Stimulated activated naive B cell treated with anti-CD40 and anti-IgM and Interleukin-4, amounts not matched to agents 10 μg/mL and 1 μg/mL and 100 μg/mL, for 72 hours (primary cell): ENCODE measurements at regions not wholly inside any gene's neighbourhood (a gene's known extent, or its start where the extent isn't known, plus 50 kb on each side); places are given as distances from the start of the nearest gene placed in this dataset.
"Not testable (repeated sequence)": the region's sequence is repeated elsewhere in the genome, so short reads cannot be mapped to it uniquely, and the experiment has no call there.

ENCODE experiments used
- ATAC-seq, 2 donors: fragments of 150-1000 bp; cut with Tn5 transposase; replicated peaks; 2 replicates each; pipeline ENCODE4 v1.10.0; 2021; ENCODE audit warnings: moderate library complexity in 1 of 2
- DNase-seq: peaks from one replicate; pipeline ENCODE4 v3.0.0; 2021
- H3K27ac Mint-ChIP-seq: one replicate; pipeline ENCODE4 v1.8.0; 2022; ENCODE audit warnings: mild to moderate bottlenecking, mixed read lengths
- H3K27me3 Mint-ChIP-seq, 2 donors: one replicate each; pipeline ENCODE4 v1.8.0; 2022; ENCODE audit warnings: mixed read lengths in 2 of 2
- H3K36me3 Mint-ChIP-seq, 2 donors: one replicate each; pipeline ENCODE4 v1.8.0; 2022; ENCODE audit warnings: mixed read lengths in 2 of 2, mild to moderate bottlenecking in 1 of 2
- H3K4me1 Mint-ChIP-seq, 2 donors: one replicate each; pipeline ENCODE4 v1.8.0; 2022; ENCODE audit warnings: mixed read lengths in 2 of 2, mild to moderate bottlenecking in 1 of 2
- H3K4me3 Mint-ChIP-seq, 2 donors: one replicate each; pipeline ENCODE4 v1.8.0; 2022; ENCODE audit warnings: mild to moderate bottlenecking in 2 of 2, mixed read lengths in 2 of 2, moderate library complexity in 1 of 2
- H3K9me3 Mint-ChIP-seq, 2 donors: one replicate each; pipeline ENCODE4 v1.8.0; 2022; ENCODE audit warnings: mixed read lengths in 2 of 2, mild to moderate bottlenecking in 1 of 2

DNA sequence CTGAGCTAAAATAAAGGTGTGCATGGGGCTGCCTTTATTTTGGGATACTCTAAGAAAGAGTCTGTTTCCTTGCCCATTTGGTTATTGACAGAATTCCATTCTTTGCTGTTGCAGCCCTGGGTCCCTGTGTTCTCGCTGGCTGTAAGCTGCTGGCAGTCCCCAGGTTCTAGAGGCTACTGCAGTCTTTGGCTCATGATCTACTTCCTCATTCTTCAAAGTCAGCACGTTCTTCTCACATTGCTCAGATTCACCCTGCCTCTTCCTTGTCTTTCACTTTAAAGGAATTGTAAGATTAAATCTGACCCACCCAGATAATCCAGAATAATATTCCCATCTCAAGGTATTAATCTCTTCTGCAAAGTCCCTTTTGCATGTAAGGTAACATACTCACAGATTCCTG is 620.3 kb downstream of the CCSER2 start:
- DNase-seq (no peak), ATAC-seq (no peak)
- Mint-ChIP-seq H3K27me3 (no peaks in the 10 kb centered on the region), H3K4me3 (no peak overlapping the region), H3K4me1 (no peaks in the 10 kb centered on the region), H3K36me3 (no peaks in the 10 kb centered on the region), H3K9me3 (no peaks in the 10 kb centered on the region), H3K27ac (no peak overlapping the region)

DNA sequence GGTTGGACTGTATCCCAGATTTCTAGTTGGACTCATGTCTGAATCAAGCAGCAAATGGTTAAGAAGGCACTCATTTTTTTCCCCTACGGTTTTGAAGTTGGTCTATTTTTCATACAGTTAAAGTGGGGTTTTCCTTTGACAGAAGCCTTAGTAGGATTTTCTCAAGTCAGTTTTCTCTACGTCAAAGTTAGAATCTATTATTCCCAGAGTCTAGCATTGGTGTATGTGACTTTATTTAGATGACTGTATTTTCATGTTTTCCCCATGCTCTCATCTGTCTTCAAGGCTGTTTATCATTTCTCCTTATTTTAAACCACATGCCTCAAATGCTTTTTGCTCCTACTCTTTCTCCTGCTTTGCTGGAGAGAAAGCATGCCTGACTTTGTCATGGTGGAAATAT is 623.2 kb downstream of the CCSER2 start:
- Mint-ChIP-seq H3K36me3 (no peaks in the 10 kb centered on the region), H3K4me3 (no peak overlapping the region), H3K27me3 (no peaks in the 10 kb centered on the region), H3K9me3 (peaks cover 0 to 1% of the 10 kb centered on the region in 2 donors), H3K27ac (no peak overlapping the region), H3K4me1 (no peaks in the 10 kb centered on the region)
- ATAC-seq (no peak), DNase-seq (no peak)

DNA sequence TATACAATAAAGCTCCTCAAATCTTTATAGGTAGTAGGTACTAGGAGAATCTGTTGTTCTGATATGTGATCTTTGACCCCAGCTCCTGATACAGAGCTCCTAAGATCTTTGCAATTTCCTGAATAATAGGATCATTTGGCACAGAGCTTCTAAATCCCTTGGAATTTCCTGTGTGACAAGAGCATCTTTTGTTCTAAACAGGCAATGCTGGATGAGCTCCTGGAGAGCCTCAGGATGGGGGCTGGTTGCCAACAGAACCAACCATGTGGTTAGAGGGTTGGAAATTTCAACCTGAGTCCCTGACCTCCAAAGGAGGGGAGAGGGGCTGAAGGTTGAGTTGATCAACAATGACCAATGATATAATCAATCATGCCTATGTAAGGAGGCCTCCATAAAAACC is 629.0 kb downstream of the CCSER2 start:
- Mint-ChIP-seq H3K4me1 (no peaks in the 10 kb centered on the region), H3K4me3 (no peak overlapping the region)

DNA sequence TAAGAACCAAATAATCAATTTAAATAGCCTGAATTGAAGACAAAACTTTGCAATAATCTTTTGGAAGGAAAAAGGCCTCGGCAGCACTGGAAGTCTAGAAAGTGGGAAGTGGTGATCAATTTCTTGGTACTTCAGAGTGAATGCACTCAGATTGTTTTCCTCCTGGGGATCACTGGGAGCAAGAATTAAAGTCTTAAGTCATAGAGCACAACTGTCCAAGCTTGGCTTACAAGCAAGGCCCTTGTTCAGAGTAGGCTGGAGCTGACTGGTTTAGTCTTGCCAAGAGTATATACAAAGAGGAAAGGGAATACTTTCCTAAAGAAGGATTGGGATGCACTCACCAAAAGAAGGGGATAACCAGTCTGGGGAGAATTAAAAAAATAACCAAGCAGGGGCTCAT is 637.1 kb downstream of the CCSER2 start:
- DNase-seq (no peak), ATAC-seq (no peak)
- no peaks in the 10 kb centered on the region for H3K36me3 Mint-ChIP-seq
- no peak overlapping the region for H3K4me3 Mint-ChIP-seq
- H3K27ac Mint-ChIP-seq: no peak overlapping the region
- no peaks in the 10 kb centered on the region for H3K9me3 Mint-ChIP-seq
- no peaks in the 10 kb centered on the region for H3K27me3 Mint-ChIP-seq
- no peaks in the 10 kb centered on the region for H3K4me1 Mint-ChIP-seq

More for the DNA sequence above, 629.0 kb downstream of the CCSER2 start:
- Mint-ChIP-seq H3K27ac (no peak overlapping the region), H3K9me3 (peaks cover 0 to 5% of the 10 kb centered on the region in 2 donors), H3K36me3 (no peaks in the 10 kb centered on the region), H3K27me3 (no peaks in the 10 kb centered on the region)
- no peak for DNase-seq
- ATAC-seq: no peak

DNA sequence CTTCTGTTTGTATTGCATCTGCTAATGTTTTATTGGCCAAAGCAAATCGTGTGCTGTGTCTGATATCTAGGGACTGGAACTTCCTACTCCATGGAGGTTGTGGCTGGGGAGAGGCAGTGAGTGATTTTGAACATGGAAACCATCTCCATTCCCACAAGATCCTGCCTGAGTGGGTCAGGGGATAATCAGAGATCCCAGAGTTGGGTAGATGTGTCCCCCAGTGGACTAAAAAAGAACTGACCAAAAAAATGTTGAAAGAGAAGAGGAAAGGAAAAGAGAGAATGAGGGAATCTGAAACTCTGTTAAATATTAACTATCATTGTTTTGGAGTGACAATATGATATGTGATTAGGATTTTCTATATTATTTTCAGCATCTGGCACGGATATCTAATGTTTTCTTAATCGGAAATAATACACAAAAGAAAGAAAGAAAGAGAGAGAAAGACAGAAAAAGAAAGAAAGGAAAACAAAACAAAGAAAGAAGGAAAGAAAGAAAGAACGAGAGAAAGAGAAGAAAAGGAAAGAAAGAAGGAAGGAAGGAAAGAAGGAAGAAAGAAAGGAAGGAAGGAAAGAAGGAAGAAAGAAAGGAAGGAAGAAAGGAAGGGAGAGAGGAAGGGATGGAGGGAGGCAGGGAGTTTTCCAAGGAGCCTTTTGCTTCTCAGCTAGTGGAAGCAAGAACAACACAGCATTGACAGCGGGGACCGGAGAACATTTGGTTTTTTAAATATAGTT is 638.5 kb downstream of the CCSER2 start:
- Mint-ChIP-seq H3K27me3 (no peaks in the 10 kb centered on the region), H3K36me3 (no peaks in the 10 kb centered on the region), H3K9me3 (no peaks in the 10 kb centered on the region), H3K27ac (no peak overlapping the region), H3K4me1 (no peaks in the 10 kb centered on the region), H3K4me3 (no peak overlapping the region)
- no peak for DNase-seq
- no peak for ATAC-seq

DNA sequence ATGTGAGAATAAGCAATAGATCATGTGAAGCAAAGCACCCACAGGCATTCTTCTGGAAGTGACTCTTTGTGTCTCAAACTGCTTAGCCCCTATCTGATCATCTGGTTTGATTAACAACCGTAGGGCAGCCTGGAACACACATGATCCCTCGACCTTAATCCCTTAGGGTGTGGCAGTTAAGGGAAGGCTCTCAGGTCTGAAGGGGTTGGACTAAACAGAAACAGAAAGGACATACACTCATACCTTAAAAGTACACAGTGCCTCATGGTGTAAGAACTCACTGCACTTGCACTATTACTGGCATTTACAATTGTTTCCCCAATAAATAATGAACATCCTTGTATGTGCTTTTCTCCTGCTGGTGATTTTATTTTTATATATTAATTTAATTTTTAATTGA is 640.9 kb downstream of the CCSER2 start:
- not testable (repeated sequence) for H3K4me1 Mint-ChIP-seq, H3K9me3 Mint-ChIP-seq, H3K27me3 Mint-ChIP-seq, ATAC-seq, H3K27ac Mint-ChIP-seq, H3K4me3 Mint-ChIP-seq, DNase-seq, H3K36me3 Mint-ChIP-seq

DNA sequence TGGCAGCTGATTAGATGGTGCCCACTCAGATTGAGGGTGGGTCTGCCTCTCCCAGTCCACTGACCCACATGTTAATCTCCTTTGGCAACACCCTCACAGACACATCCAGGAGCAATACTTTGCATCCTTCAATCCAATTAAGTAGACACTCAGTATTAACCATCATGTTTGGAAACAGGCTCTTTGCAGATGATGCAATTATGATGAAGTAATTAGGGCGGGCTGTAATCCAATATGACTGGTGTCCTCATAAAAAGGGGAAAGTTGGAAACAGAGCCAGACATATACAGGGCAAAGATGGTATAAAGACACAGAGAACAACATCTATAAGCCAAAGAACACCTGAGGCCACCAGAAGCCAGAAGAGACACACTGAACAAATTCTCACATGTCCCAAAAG is 658.6 kb downstream of the CCSER2 start:
- H3K4me1 Mint-ChIP-seq: no peaks in the 10 kb centered on the region
- H3K4me3 Mint-ChIP-seq: no peak overlapping the region
- ATAC-seq: no peak
- no peak for DNase-seq
- H3K9me3 Mint-ChIP-seq: peaks cover 0 to 1% of the 10 kb centered on the region in 2 donors
- H3K27ac Mint-ChIP-seq: no peak overlapping the region
- no peaks in the 10 kb centered on the region for H3K36me3 Mint-ChIP-seq
- H3K27me3 Mint-ChIP-seq: no peaks in the 10 kb centered on the region

DNA sequence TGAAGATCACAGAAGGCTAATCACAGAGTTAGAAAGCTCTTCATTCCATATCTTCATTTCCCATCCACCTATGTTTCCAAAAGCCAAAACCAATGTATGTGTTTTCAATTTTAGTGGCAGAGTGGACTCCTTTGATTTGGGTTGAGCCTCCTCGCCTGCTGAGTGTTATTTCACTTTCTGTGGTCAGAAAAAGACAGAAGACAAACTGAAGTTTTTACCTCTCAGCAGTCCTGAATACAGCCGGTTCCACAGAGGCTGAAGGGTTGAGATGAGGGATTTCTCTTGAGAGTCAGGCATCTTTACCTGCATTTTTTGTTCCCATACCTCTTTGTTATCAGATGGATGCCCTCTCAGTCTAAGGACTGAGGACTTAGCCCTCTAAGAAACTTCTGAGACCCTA is 659.6 kb downstream of the CCSER2 start:
- DNase-seq (no peak), ATAC-seq (no peak)
- Mint-ChIP-seq H3K4me3 (no peak overlapping the region), H3K9me3 (peaks cover 0 to 1% of the 10 kb centered on the region in 2 donors), H3K27ac (no peak overlapping the region), H3K27me3 (no peaks in the 10 kb centered on the region), H3K36me3 (no peaks in the 10 kb centered on the region), H3K4me1 (no peaks in the 10 kb centered on the region)

DNA sequence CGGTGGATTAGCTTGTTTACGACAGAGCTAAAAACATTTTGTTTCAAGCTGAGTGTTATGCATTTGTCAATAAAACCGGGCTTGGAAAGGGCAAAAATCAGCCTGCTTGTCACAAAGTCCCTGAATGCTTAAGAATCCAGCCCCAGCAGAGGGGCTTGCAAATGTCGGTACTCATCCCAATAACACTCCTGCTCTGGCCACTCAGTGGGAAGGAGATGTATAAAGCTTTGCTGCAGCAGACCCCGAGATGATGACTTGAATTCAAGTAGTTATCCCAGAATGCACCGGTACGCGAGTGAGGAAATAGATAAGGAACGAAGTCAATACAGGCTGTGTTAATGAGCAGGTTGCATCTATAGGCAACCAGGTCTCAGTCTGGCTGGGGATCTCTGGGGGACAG is 662.3 kb downstream of the CCSER2 start:
- Mint-ChIP-seq H3K4me3 (no peak overlapping the region), H3K4me1 (no peaks in the 10 kb centered on the region), H3K36me3 (no peaks in the 10 kb centered on the region), H3K9me3 (no peaks in the 10 kb centered on the region), H3K27me3 (no peaks in the 10 kb centered on the region), H3K27ac (no peak overlapping the region)
- ATAC-seq: no peak
- no peak for DNase-seq

DNA sequence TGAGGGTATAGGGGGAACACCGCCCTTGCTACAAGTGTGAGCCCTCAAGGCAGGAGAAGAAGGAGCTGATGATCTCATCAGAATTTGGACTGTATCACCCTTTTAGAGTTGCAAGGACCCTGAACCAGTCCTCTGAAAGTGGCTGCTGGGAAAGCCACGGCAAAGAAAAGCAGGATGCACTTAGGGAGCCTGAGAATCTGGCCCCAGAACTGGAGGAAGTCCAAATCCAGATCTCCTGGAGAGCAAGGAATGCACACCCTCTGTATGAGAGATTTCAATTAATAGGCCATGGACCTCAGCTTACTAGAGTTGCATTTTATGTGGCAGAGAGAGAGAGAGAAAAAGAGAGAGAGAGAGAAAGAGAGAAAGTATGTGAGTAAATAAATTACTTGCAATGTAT is 662.9 kb downstream of the CCSER2 start:
- Mint-ChIP-seq H3K27ac (no peak overlapping the region), H3K27me3 (no peaks in the 10 kb centered on the region), H3K4me1 (no peaks in the 10 kb centered on the region), H3K9me3 (no peaks in the 10 kb centered on the region), H3K4me3 (no peak overlapping the region), H3K36me3 (no peaks in the 10 kb centered on the region)
- DNase-seq (no peak), ATAC-seq (no peak)

DNA sequence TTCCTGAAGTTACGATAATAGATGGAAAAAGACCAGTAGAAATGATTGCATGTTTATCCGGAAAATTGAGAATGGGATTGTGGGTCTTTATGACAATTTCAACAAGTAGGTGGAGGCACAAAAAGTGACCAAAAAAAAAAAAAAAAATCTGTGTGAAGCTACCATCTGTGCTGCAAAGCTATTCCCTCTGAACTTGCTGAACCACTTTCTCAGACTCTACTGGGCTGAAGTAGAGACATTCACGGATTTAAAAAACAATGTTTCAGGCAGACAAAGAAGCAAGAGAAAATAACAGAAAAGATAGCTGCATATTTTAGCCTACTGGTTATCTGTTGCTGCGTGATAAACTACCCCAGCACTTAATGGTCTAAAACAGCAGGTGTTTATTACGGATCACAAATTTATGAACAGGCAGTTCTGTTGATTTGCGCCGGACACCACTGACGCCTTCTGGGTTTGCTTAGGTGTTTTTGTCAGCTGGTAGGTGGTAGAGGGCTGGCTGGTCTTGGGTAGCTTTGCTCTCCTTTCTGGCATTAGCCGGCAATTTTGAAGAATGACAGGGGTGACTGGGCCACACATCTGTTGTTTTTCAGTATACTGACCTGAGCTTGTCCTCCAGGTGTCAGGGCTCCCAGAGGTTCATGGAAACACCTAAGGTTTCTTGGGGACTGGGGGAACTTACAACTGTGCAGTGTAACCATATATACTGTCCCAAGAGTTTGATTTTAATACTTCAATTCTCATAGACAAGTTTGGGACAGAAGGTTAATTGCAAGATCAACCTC is 665.1 kb downstream of the CCSER2 start:
- no peak overlapping the region for H3K4me3 Mint-ChIP-seq
- no peak overlapping the region for H3K27ac Mint-ChIP-seq
- peaks cover 0 to under 1% of the 10 kb centered on the region in 2 donors for H3K9me3 Mint-ChIP-seq
- H3K4me1 Mint-ChIP-seq: no peaks in the 10 kb centered on the region
- H3K36me3 Mint-ChIP-seq: no peaks in the 10 kb centered on the region
- no peaks in the 10 kb centered on the region for H3K27me3 Mint-ChIP-seq
- ATAC-seq (no peak), DNase-seq (no peak)

DNA sequence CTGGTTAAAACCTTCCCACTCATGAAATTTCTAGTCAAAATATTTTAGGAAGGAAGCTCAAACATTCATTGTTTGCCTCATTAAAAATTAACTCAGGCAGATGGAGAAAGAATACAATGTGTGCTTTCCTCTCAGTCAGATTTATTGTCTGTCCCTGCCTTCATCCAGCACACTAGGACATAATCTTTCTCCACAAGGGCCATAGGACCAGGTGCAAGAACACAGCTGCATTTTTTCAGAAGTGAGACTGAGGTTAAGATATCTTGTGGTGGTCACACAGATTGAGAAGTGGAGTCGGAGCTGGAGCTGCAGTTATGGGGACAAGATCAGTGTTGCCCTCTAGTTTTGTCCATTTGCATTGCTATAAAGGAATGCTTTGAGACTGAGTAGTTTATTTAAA is 666.3 kb downstream of the CCSER2 start:
- no peak overlapping the region for H3K27ac Mint-ChIP-seq
- DNase-seq (no peak), ATAC-seq (no peak)
- no peak overlapping the region for H3K4me3 Mint-ChIP-seq
- no peaks in the 10 kb centered on the region for H3K4me1 Mint-ChIP-seq
- no peaks in the 10 kb centered on the region for H3K27me3 Mint-ChIP-seq
- H3K9me3 Mint-ChIP-seq: peaks cover 0 to 1% of the 10 kb centered on the region in 2 donors
- no peaks in the 10 kb centered on the region for H3K36me3 Mint-ChIP-seq

DNA sequence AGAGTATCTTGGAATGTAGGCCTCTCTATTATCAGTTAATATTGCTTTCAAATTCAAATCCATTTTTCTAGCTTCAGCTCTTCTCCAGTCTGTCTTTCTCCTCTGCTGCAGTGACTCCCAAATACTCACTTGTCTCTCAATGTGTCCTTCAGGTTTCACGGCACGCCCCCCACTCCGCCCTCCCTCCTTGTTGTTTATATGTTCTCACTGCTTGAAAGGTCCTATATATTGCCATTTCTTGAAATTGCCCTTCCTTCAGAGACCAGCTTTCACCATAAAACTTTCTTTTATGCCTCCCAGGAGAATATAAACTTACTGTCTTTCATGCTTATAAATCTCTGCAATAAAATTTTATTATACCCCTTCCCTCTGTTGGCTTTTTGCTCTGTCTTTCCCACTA is 668.2 kb downstream of the CCSER2 start:
- Mint-ChIP-seq H3K27me3 (no peaks in the 10 kb centered on the region), H3K9me3 (peaks cover 0 to 1% of the 10 kb centered on the region in 2 donors), H3K4me1 (no peaks in the 10 kb centered on the region), H3K27ac (no peak overlapping the region), H3K4me3 (no peak overlapping the region), H3K36me3 (no peaks in the 10 kb centered on the region)
- no peak for ATAC-seq
- no peak for DNase-seq

DNA sequence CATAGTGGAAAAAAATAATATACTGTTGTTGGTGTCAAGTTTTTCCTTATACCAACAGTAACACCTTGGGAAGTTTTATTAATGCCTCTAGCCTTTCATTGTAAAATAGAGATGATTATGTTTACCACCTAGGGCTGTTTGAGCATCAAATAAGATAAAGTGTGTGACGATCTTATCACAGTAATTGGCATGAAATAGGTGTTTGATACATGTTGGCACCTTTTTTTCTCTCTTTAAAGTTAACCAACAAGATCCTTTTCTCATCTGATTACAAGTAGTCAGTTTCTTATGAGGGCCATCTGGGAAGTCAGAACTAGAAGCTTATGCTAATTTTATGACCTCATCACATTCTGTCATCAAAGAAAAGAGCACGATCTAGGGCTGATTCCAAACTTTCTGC is 669.5 kb downstream of the CCSER2 start:
- H3K9me3 Mint-ChIP-seq: peaks cover 0 to 1% of the 10 kb centered on the region in 2 donors
- H3K27me3 Mint-ChIP-seq: no peaks in the 10 kb centered on the region
- no peaks in the 10 kb centered on the region for H3K36me3 Mint-ChIP-seq
- no peak overlapping the region for H3K27ac Mint-ChIP-seq
- DNase-seq: no peak
- H3K4me1 Mint-ChIP-seq: no peaks in the 10 kb centered on the region
- H3K4me3 Mint-ChIP-seq: no peak overlapping the region
- no peak for ATAC-seq

DNA sequence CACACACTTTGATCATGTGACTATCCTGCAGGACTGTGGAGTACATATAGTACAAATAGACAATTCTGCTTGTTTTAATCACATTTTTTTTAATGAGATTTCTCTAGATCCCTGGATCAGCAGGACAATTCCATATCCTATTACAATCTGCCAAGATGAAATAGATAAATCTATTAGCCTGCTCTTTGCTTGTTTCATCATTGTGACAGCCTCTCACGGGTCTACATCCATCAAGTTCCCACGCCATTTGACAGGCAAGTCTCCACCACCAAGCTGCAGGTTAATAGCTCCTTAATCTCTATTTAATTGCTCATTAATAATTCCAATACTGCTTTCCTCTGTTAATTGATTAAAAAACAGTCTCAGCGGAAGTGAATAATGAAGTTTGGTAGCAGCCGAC is 671.5 kb downstream of the CCSER2 start:
- no peaks in the 10 kb centered on the region for H3K4me1 Mint-ChIP-seq
- no peak for DNase-seq
- no peaks in the 10 kb centered on the region for H3K27me3 Mint-ChIP-seq
- H3K4me3 Mint-ChIP-seq: no peak overlapping the region
- ATAC-seq: no peak
- peaks cover 0 to 3% of the 10 kb centered on the region in 2 donors for H3K9me3 Mint-ChIP-seq
- H3K36me3 Mint-ChIP-seq: no peaks in the 10 kb centered on the region
- H3K27ac Mint-ChIP-seq: no peak overlapping the region
